ENCODE measurements at regions not wholly inside any gene's neighbourhood (a gene's known extent, or its start where the extent isn't known, plus 50 kb on each side); places are given as distances from the start of the nearest gene placed in this dataset.
A peak's percentile ranks its signal among the peaks of the same experiment; 100 is the strongest.

- ChIA-PET CTCF (no interaction called here), POLR2A (no interaction called here)
- Mint-ChIP-seq H3K27me3 (ENCODE audit: insufficient read depth, unreplicated experiment) (no peaks in the 10 kb centered on the region), H3K4me3 (ENCODE audit: unreplicated experiment) (no peak overlapping the region), H3K4me1 (ENCODE audit: insufficient read depth, unreplicated experiment) (peaks cover 11% of the 10 kb centered on the region), H3K36me3 (ENCODE audit: insufficient read depth, unreplicated experiment) (no peaks in the 10 kb centered on the region), H3K9me3 (ENCODE audit: unreplicated experiment) (no peaks in the 10 kb centered on the region), H3K27ac (ENCODE audit: low read depth, unreplicated experiment) (peak overlapping the region; percentile 95)
- TF ChIP-seq CTCF (IDR thresholded peaks at IDR 0.05; ENCODE audit: unreplicated experiment), result no peak
- DNase-seq (ENCODE audit: unreplicated experiment), result peak; percentile 42
- intact Hi-C loops (cut with micrococcal nuclease), result no loop called here
- no TSS peak for BruUV-seq (replicated peaks)
Measured at GRCh38 chr4:181550381-181550780, 692.8 kb upstream of the TENM3 start.

GRCh38 chr4:181559637-181560036 is 683.6 kb upstream of the TENM3 start:
- TF ChIP-seq CTCF (IDR thresholded peaks at IDR 0.05; ENCODE audit: unreplicated experiment), result no peak
- Mint-ChIP-seq H3K27me3 (ENCODE audit: insufficient read depth, unreplicated experiment) (no peaks in the 10 kb centered on the region), H3K9me3 (ENCODE audit: unreplicated experiment) (no peaks in the 10 kb centered on the region), H3K4me1 (ENCODE audit: insufficient read depth, unreplicated experiment) (peaks cover 7% of the 10 kb centered on the region), H3K4me3 (ENCODE audit: unreplicated experiment) (no peak overlapping the region), H3K36me3 (ENCODE audit: insufficient read depth, unreplicated experiment) (no peaks in the 10 kb centered on the region), H3K27ac (ENCODE audit: low read depth, unreplicated experiment) (no peak overlapping the region)
- intact Hi-C loops (cut with micrococcal nuclease), result loop anchor here (10.0 kb wide), 2 partner anchors 235 to 375 kb away; no protein-coding TSS in a partner anchor
- ChIA-PET CTCF (interaction anchor here (0.6 to 0.8 kb wide), 2 partner anchors 9 to 10 kb away, joined by 3 to 4 read pairs; no protein-coding TSS in a partner anchor), POLR2A (interaction anchor here (0.7 to 0.9 kb wide), 2 partner anchors 362 to 586 kb away, joined by 3 read pairs; no protein-coding TSS in a partner anchor)
- no TSS peak for BruUV-seq (replicated peaks)
- DNase-seq (ENCODE audit: unreplicated experiment), result peak; percentile 73

GRCh38 chr4:181562399-181562798 is 680.8 kb upstream of the TENM3 start:
- no peak overlapping the region for H3K27ac Mint-ChIP-seq (ENCODE audit: low read depth, unreplicated experiment)
- peaks cover 7% of the 10 kb centered on the region for H3K4me1 Mint-ChIP-seq (ENCODE audit: insufficient read depth, unreplicated experiment)
- ChIA-PET CTCF (interaction anchor here (0.6 kb wide), 1 partner anchor 1375 kb away, joined by 4 read pairs; no protein-coding TSS in a partner anchor), POLR2A (no interaction called here)
- no peak for TF ChIP-seq CTCF (IDR thresholded peaks at IDR 0.05; ENCODE audit: unreplicated experiment)
- H3K4me3 Mint-ChIP-seq (ENCODE audit: unreplicated experiment), result no peak overlapping the region
- no peaks in the 10 kb centered on the region for H3K9me3 Mint-ChIP-seq (ENCODE audit: unreplicated experiment)
- DNase-seq (ENCODE audit: unreplicated experiment), result no peak
- no peaks in the 10 kb centered on the region for H3K27me3 Mint-ChIP-seq (ENCODE audit: insufficient read depth, unreplicated experiment)
- no TSS peak for BruUV-seq (replicated peaks)
- H3K36me3 Mint-ChIP-seq (ENCODE audit: insufficient read depth, unreplicated experiment), result no peaks in the 10 kb centered on the region
- intact Hi-C loops (cut with micrococcal nuclease), result loop anchor here (10.0 kb wide), 2 partner anchors 232 to 372 kb away; no protein-coding TSS in a partner anchor

GRCh38 chr4:181564625-181565024 is 678.6 kb upstream of the TENM3 start:
- H3K36me3 Mint-ChIP-seq (ENCODE audit: insufficient read depth, unreplicated experiment), result no peaks in the 10 kb centered on the region
- no peak overlapping the region for H3K4me3 Mint-ChIP-seq (ENCODE audit: unreplicated experiment)
- DNase-seq (ENCODE audit: unreplicated experiment), result no peak
- intact Hi-C loops (cut with micrococcal nuclease), result loop anchor here (10.0 kb wide), 2 partner anchors 230 to 370 kb away; no protein-coding TSS in a partner anchor
- no peaks in the 10 kb centered on the region for H3K27me3 Mint-ChIP-seq (ENCODE audit: insufficient read depth, unreplicated experiment)
- H3K9me3 Mint-ChIP-seq (ENCODE audit: unreplicated experiment), result no peaks in the 10 kb centered on the region
- POLR2A ChIA-PET, result no interaction called here
- TF ChIP-seq CTCF (IDR thresholded peaks at IDR 0.05; ENCODE audit: unreplicated experiment), result no peak
- CTCF ChIA-PET, result interaction anchor here (1.2 kb wide), 1 partner anchor 12 kb away, joined by 3 read pairs; no protein-coding TSS in a partner anchor
- peaks cover 4% of the 10 kb centered on the region for H3K4me1 Mint-ChIP-seq (ENCODE audit: insufficient read depth, unreplicated experiment)
- no peak overlapping the region for H3K27ac Mint-ChIP-seq (ENCODE audit: low read depth, unreplicated experiment)
- BruUV-seq (replicated peaks), result no TSS peak
